A549 (cell line): ENCODE measurements at regions not wholly inside any gene's neighbourhood (a gene's known extent, or its start where the extent isn't known, plus 50 kb on each side); places are given as distances from the start of the nearest gene placed in this dataset.

ENCODE experiments used
- ATAC-seq, 2 experiments: fragments of 200-7000 bp in 1 of 2; fragments of >200 bp in 1 of 2; cut with Nextera tagmentation in 1 of 2; cut with Tn5 transposase in 1 of 2; 3 replicates each; pipeline versions ENCODE4 v1.8.0 to v1.9.1; 2018 to 2020; ENCODE audit warnings: mild to moderate bottlenecking in 1 of 2, moderate library complexity in 1 of 2
- CTCF ChIA-PET: fragments of 300-600 bp; sonication (Branson Sonifier 250); formaldehyde crosslinking; extraction: SDS; loops from one replicate; lab custom pipeline; 2021; ENCODE audit warnings: antibody characterized with exemption, inconsistent platforms; lab: Yijun Ruan, JAX
- POLR2A ChIA-PET: fragments of 350-600 bp; formaldehyde crosslinking; extraction: SDS; loops from one replicate; lab custom pipeline; 2021; ENCODE audit warnings: antibody characterized with exemption, inconsistent platforms; lab: Yijun Ruan, JAX
- DNase-seq, 2 experiments: peaks; one replicate each; pipeline versions ENCODE4 v3.0.0 to v3.0.0-alpha.2; 2011 to 2016; ENCODE audit warnings: low read depth in 1 of 2, low spot score in 1 of 2
- FAIRE-seq: peaks from 2 replicates; lab custom pipeline; 2011; peaks lifted over from hg19 to GRCh38; lab: Jason Lieb, UNC
- H3K27ac ChIP-seq, 2 experiments: fragments of >200 bp; sonication (Bioruptor Twin); formaldehyde crosslinking; 3 replicates each; pipeline ENCODE4 v1.5.1; 2016 to 2017
- H3K4me1 ChIP-seq: fragments of >200 bp; sonication (Bioruptor Twin); formaldehyde crosslinking; 3 replicates; pipeline ENCODE4 v1.6.1; 2016
- H3K4me2 ChIP-seq: fragments of >200 bp; sonication (Bioruptor Twin); formaldehyde crosslinking; 3 replicates; pipeline ENCODE4 v1.6.1; 2016
- H3K4me3 ChIP-seq: fragments of >200 bp; sonication (Bioruptor Twin); formaldehyde crosslinking; 3 replicates; pipeline ENCODE4 v1.5.1; 2016
- H3K9me3 ChIP-seq: fragments of >200 bp; sonication (Bioruptor Twin); formaldehyde crosslinking; 3 replicates; pipeline ENCODE4 v1.6.1; 2016
- EHF ChIP-seq: fragments of 250-450 bp; sonication (Bioruptor Pico); IDR thresholded peaks from 2 replicates; pipeline ENCODE4 v1.5.0; 2020; ENCODE audit warnings: mild to moderate bottlenecking
- FOSB ChIP-seq: fragments of 250-450 bp; sonication (Bioruptor Pico); IDR thresholded peaks from 2 replicates; pipeline ENCODE4 v1.5.0; 2020; ENCODE audit warnings: mild to moderate bottlenecking, moderate library complexity
- FOSL2 ChIP-seq, 2 experiments: fragments of 450-650 bp in 1 of 2; fragments of >200 bp in 1 of 2; sonication (Bioruptor Twin) in 1 of 2; formaldehyde crosslinking; IDR thresholded peaks; 2 replicates each; pipeline versions ENCODE4 v1.5.0 to v1.6.1; 2016 to 2020; ENCODE audit warnings: mild to moderate bottlenecking in 1 of 2, moderate library complexity in 1 of 2
- HOXA7 ChIP-seq: fragments of 250-450 bp; sonication (Bioruptor Pico); IDR thresholded peaks from 2 replicates; pipeline ENCODE4 v1.5.0; 2020; ENCODE audit warnings: mild to moderate bottlenecking, moderate library complexity
- HOXB5 ChIP-seq: fragments of 250-450 bp; sonication (Bioruptor Pico); IDR thresholded peaks from 2 replicates; pipeline ENCODE4 v1.5.0; 2020; ENCODE audit warnings: mild to moderate bottlenecking, moderate library complexity
- KDM5A ChIP-seq: fragments of 200-600 bp; sonication (generic); IDR thresholded peaks from 2 replicates; pipeline ENCODE4 v1.6.1; 2016; ENCODE audit warnings: antibody characterized with exemption, mild to moderate bottlenecking
- MYC ChIP-seq: IDR thresholded peaks from 2 replicates; pipeline ENCODE4 v1.6.1; 2012; ENCODE audit warnings: mild to moderate bottlenecking, inconsistent platforms, low read length, improper control_type of control experiment, borderline replicate concordance
- PHF8 ChIP-seq: fragments of 200-600 bp; sonication (generic); IDR thresholded peaks from 2 replicates; pipeline ENCODE4 v1.6.1; 2016; ENCODE audit warnings: low read depth, mild to moderate bottlenecking, antibody characterized with exemption, moderate library complexity, borderline replicate concordance
- SREBF2 ChIP-seq: fragments of 450-650 bp; IDR thresholded peaks from 2 replicates; pipeline ENCODE4 v1.6.1; 2014; ENCODE audit warnings: mild to moderate bottlenecking, moderate library complexity
- TFCP2L1 ChIP-seq: fragments of 250-450 bp; sonication (Bioruptor Pico); IDR thresholded peaks from 2 replicates; pipeline ENCODE4 v1.5.0; 2021; ENCODE audit warnings: mild to moderate bottlenecking
- ZSCAN20 ChIP-seq: fragments of 250-450 bp; sonication (Bioruptor Pico); IDR thresholded peaks from 2 replicates; pipeline ENCODE4 v1.8.0; 2022; ENCODE audit warnings: mild to moderate bottlenecking, moderate library complexity
- WGBS: methylation state at CpG from one replicate; pipeline ENCODE4 v1.1.6; 2017; ENCODE audit errors: missing lambda C conversion rate; 5-methylcytosine and 5-hydroxymethylcytosine counted together
- TF ChIP-seq, protein P1 (sequence below): fragments of >200 bp; sonication (Bioruptor Twin); formaldehyde crosslinking; IDR thresholded peaks from 2 replicates; pipeline ENCODE4 v1.6.1; 2016
- TF ChIP-seq, protein P2 (sequence below): IDR thresholded peaks from 2 replicates; pipeline ENCODE4 v1.6.1; 2012
- TF ChIP-seq, protein P3 (sequence below): IDR thresholded peaks from 2 replicates; pipeline ENCODE4 v1.6.1; 2012; ENCODE audit warnings: low read depth, borderline replicate concordance
- TF ChIP-seq, protein P4 (sequence below): fragments of 250-450 bp; sonication (Bioruptor Pico); IDR thresholded peaks from 2 replicates; pipeline ENCODE4 v1.5.0; 2021; ENCODE audit warnings: mild to moderate bottlenecking, moderate library complexity, borderline replicate concordance
- TF ChIP-seq, protein P5 (sequence below): fragments of 200-600 bp; sonication (generic); IDR thresholded peaks from 2 replicates; pipeline ENCODE4 v1.6.1; 2016; ENCODE audit warnings: antibody characterized with exemption, mild to moderate bottlenecking, moderate library complexity

DNA sequence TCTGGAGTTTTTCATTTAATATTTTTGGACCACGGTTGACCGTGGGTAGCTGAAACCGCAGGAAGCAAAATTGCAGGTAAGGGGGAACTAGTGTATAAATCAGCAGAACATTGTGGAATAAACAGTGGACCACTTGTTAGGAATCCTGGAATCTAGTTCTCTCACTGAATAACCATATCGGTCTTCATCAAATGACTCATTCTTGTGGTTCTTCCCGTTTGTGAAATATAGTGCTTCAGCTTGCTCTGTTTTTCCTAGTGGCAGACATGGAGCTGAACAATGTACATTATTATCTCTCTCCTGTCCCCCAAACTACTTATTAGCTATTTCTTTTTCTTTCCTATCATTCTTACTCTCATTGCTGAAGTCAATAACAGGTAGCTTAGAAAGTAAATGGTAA is 61.9 kb downstream of the HSPA13 start:
- no peaks in the 10 kb centered on the region for H3K4me1 ChIP-seq
- ChIA-PET POLR2A (no interaction called here), CTCF (no interaction called here)
- no peak overlapping the region for H3K27ac ChIP-seq
- no peak overlapping the region for H3K4me3 ChIP-seq
- H3K4me2 ChIP-seq = no peak overlapping the region
- no peak for DNase-seq
- TF ChIP-seq KDM5A (no peak), EHF (CRISPR knock-in tag) (no peak), TFCP2L1 (no peak), FOSL2 (IDR thresholded peaks at IDR 0.05) (no peak), FOSL2 (CRISPR knock-in tag; IDR thresholded peaks at IDR 0.05) (no peak), PHF8 (no peak), MYC (no peak), SREBF2 (no peak), HOXB5 (CRISPR knock-in tag) (no peak), HOXA7 (no peak), ZSCAN20 (CRISPR knock-in tag) (no peak)
- TF ChIP-seq, protein P1, sequence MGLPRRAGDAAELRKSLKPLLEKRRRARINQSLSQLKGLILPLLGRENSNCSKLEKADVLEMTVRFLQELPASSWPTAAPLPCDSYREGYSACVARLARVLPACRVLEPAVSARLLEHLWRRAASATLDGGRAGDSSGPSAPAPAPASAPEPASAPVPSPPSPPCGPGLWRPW = no peak
- TF ChIP-seq, protein P2, sequence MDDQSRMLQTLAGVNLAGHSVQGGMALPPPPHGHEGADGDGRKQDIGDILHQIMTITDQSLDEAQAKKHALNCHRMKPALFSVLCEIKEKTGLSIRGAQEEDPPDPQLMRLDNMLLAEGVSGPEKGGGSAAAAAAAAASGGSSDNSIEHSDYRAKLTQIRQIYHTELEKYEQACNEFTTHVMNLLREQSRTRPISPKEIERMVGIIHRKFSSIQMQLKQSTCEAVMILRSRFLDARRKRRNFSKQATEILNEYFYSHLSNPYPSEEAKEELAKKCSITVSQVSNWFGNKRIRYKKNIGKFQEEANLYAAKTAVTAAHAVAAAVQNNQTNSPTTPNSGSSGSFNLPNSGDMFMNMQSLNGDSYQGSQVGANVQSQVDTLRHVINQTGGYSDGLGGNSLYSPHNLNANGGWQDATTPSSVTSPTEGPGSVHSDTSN = no peak
- TF ChIP-seq, protein P3, sequence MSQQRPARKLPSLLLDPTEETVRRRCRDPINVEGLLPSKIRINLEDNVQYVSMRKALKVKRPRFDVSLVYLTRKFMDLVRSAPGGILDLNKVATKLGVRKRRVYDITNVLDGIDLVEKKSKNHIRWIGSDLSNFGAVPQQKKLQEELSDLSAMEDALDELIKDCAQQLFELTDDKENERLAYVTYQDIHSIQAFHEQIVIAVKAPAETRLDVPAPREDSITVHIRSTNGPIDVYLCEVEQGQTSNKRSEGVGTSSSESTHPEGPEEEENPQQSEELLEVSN = no peak
- TF ChIP-seq, all 56 proteins: peak for 0
- no peaks in the 10 kb centered on the region for H3K9me3 ChIP-seq
- no peak for FAIRE-seq
- WGBS = 2% methylated on average over 5 of the region's 5 CpGs
- ATAC-seq = no peak

DNA sequence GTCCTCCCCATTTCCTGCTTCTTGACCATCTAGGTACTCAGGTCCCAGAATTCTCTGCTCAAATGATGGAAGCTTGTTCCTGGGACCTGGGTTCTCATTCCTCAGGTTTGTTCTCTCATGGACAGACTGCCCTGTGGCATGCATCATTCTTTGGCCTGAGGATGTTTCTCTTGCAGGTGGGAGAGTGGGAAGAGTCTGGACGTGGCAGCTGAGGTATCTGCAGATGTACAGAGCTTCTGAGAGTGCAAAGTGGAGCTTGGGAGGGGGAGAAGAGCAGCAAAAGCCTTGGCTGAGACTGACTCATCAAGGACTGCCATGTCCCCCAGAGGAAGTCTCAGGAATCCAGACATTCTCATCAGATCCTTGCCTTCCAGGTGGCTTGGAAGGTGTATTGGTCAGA is 63.1 kb downstream of the HSPA13 start:
- POLR2A ChIA-PET = no interaction called here
- Histone ChIP-seq H3K4me2 (no peak overlapping the region), H3K9me3 (no peaks in the 10 kb centered on the region), H3K4me1 (no peaks in the 10 kb centered on the region), H3K4me3 (no peak overlapping the region)
- DNase-seq (no peak), ATAC-seq (no peak), FAIRE-seq (no peak)
- CTCF ChIA-PET = no interaction called here
- TF ChIP-seq SREBF2 = no peak
- no peak for TF ChIP-seq FOSB (CRISPR knock-in tag)
- TF ChIP-seq, protein P4, sequence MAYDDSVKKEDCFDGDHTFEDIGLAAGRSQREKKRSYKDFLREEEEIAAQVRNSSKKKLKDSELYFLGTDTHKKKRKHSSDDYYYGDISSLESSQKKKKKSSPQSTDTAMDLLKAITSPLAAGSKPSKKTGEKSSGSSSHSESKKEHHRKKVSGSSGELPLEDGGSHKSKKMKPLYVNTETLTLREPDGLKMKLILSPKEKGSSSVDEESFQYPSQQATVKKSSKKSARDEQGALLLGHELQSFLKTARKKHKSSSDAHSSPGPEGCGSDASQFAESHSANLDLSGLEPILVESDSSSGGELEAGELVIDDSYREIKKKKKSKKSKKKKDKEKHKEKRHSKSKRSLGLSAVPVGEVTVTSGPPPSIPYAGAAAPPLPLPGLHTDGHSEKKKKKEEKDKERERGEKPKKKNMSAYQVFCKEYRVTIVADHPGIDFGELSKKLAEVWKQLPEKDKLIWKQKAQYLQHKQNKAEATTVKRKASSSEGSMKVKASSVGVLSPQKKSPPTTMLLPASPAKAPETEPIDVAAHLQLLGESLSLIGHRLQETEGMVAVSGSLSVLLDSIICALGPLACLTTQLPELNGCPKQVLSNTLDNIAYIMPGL = no peak
- TF ChIP-seq HOXA7 = no peak
- TF ChIP-seq, protein P5, sequence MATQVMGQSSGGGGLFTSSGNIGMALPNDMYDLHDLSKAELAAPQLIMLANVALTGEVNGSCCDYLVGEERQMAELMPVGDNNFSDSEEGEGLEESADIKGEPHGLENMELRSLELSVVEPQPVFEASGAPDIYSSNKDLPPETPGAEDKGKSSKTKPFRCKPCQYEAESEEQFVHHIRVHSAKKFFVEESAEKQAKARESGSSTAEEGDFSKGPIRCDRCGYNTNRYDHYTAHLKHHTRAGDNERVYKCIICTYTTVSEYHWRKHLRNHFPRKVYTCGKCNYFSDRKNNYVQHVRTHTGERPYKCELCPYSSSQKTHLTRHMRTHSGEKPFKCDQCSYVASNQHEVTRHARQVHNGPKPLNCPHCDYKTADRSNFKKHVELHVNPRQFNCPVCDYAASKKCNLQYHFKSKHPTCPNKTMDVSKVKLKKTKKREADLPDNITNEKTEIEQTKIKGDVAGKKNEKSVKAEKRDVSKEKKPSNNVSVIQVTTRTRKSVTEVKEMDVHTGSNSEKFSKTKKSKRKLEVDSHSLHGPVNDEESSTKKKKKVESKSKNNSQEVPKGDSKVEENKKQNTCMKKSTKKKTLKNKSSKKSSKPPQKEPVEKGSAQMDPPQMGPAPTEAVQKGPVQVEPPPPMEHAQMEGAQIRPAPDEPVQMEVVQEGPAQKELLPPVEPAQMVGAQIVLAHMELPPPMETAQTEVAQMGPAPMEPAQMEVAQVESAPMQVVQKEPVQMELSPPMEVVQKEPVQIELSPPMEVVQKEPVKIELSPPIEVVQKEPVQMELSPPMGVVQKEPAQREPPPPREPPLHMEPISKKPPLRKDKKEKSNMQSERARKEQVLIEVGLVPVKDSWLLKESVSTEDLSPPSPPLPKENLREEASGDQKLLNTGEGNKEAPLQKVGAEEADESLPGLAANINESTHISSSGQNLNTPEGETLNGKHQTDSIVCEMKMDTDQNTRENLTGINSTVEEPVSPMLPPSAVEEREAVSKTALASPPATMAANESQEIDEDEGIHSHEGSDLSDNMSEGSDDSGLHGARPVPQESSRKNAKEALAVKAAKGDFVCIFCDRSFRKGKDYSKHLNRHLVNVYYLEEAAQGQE = no peak
- TF ChIP-seq, all 56 proteins: peak for 0
- no peak overlapping the region for H3K27ac ChIP-seq
- 8% methylated on average over 1 of the region's 1 CpG for WGBS
